ENCODE measurements at regions not wholly inside any gene's neighbourhood (a gene's known extent, or its start where the extent isn't known, plus 50 kb on each side); places are given as distances from the start of the nearest gene placed in this dataset.

GRCh38 chr4:77434299-77435092 is 171.1 kb upstream of the CXCL13 start:
- no peak for TF ChIP-seq CTCF (IDR thresholded peaks at IDR 0.05; ENCODE audit: borderline replicate concordance, insufficient read depth, low read depth, low read length)
- H3K4me3 ChIP-seq (ENCODE audit: low read depth, low read length), result no peak overlapping the region

GRCh38 chr4:77437079-77437478 is 168.5 kb upstream of the CXCL13 start:
- no peak for TF ChIP-seq CTCF (IDR thresholded peaks at IDR 0.05; ENCODE audit: borderline replicate concordance, insufficient read depth, low read depth, low read length)

GRCh38 chr4:77438549-77438948 is 167.1 kb upstream of the CXCL13 start:
- no peak for TF ChIP-seq CTCF (IDR thresholded peaks at IDR 0.05; ENCODE audit: borderline replicate concordance, insufficient read depth, low read depth, low read length)

More at GRCh38 chr4:77437079-77437478, 168.5 kb upstream of the CXCL13 start:
- H3K4me3 ChIP-seq (ENCODE audit: low read depth, low read length), result no peak overlapping the region

GRCh38 chr4:77443941-77444340 is 161.7 kb upstream of the CXCL13 start:
- no peak overlapping the region for H3K4me3 ChIP-seq (ENCODE audit: low read depth, low read length)
- no peak for TF ChIP-seq CTCF (IDR thresholded peaks at IDR 0.05; ENCODE audit: borderline replicate concordance, insufficient read depth, low read depth, low read length)

More at GRCh38 chr4:77438549-77438948, 167.1 kb upstream of the CXCL13 start:
- H3K4me3 ChIP-seq (ENCODE audit: low read depth, low read length), result no peak overlapping the region

GRCh38 chr4:77445823-77446222 is 159.8 kb upstream of the CXCL13 start:
- no peak overlapping the region for H3K4me3 ChIP-seq (ENCODE audit: low read depth, low read length)
- TF ChIP-seq CTCF (IDR thresholded peaks at IDR 0.05; ENCODE audit: borderline replicate concordance, insufficient read depth, low read depth, low read length), result no peak

GRCh38 chr4:77446601-77447000 is 159.0 kb upstream of the CXCL13 start:
- no peak for TF ChIP-seq CTCF (IDR thresholded peaks at IDR 0.05; ENCODE audit: borderline replicate concordance, insufficient read depth, low read depth, low read length)
- H3K4me3 ChIP-seq (ENCODE audit: low read depth, low read length), result no peak overlapping the region

- no peak for TF ChIP-seq CTCF (IDR thresholded peaks at IDR 0.05; ENCODE audit: borderline replicate concordance, insufficient read depth, low read depth, low read length)
- H3K4me3 ChIP-seq (ENCODE audit: low read depth, low read length), result no peak overlapping the region
Observed at GRCh38 chr4:77449171-77449570, 156.4 kb upstream of the CXCL13 start.
